ENCODE measurements at regions not wholly inside any gene's neighbourhood (a gene's known extent, or its start where the extent isn't known, plus 50 kb on each side); places are given as distances from the start of the nearest gene placed in this dataset.

DNA sequence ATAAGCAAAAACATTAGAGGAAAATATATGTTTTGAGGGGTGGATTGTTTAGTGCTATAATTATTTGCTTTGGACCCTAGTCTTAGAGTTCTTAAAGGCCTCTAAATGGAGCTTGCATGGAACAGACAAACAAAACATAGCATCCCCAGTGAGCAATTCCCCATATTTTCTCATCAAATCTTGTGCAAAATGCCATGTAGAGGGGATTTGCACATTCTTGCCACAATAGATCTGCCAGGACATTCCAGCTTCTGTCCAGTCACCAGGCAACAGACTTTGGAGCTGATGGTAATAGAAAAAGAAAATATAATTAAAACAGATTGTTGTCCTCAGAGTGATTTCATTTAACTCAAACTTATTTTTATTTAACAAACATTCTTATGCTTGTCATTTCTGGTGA is 360.3 kb upstream of the PDGFD start:
- no peak for TF ChIP-seq EP300 (IDR thresholded peaks at IDR 0.05)
- no peak for TF ChIP-seq POLR2A (IDR thresholded peaks at IDR 0.05; ENCODE audit: low read depth)

Data from esophagus muscularis mucosa (tissue), 2 donors.